ENCODE measurements at regions not wholly inside any gene's neighbourhood (a gene's known extent, or its start where the extent isn't known, plus 50 kb on each side); places are given as distances from the start of the nearest gene placed in this dataset.
A peak's percentile ranks its signal among the peaks of the same experiment; 100 is the strongest.

DNA sequence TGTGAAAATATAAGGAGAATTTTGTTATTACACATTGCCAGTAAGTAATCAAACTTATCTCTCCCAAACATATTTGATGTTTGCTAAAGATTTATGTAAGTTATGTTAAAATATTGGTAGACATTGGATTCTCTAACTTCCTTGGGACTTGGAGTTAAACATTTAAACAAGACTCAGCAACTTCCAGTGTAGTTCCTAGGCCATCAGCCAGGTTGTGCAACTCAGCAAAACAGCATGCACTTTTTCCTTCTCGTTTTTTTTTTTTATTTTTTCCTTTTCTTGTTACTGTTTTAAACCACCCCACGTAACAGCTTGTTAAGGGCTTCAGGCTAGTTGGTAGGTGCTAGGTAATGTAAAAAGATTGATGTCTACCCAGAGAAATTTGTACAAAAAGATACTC lies 510.4 kb downstream of the ANKRD50 start:
- DNase-seq (peak; percentile 37), ATAC-seq (ENCODE audit: poor library complexity) (peak; percentile 56)
- intact Hi-C loops (cut with DNase I): no loop called here

DNA sequence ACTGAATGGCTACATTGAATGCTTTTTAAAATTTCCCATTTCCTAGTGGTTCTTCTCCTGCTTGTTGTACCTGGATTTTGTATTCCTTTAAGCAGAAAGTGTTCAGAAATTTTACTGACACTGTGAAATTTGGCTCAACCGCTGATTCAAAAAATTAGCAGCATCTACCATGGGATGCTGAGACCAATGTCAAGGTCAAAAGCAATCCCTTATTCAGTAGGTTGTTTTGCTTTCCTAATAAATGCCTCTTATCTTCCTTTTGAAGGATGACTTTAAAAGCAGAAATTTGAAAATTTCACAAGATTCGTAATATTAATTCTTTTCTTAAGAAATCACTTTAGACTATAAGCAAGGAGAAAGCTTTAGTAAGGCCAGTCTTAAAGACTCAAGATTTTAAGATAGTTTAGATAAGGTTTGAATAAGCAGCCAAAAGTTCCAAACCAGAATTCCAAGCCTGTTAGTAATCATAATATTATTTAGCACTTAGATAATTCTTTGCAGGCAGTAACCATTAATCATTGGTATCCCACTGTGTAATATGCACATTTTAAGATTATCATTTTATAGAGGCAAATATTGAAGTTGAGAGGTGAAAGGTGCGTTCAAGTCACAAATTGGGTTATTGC lies 508.8 kb downstream of the ANKRD50 start:
- intact Hi-C loops (cut with DNase I): no loop called here
- DNase-seq (no peak), ATAC-seq (ENCODE audit: poor library complexity) (no peak)

DNA sequence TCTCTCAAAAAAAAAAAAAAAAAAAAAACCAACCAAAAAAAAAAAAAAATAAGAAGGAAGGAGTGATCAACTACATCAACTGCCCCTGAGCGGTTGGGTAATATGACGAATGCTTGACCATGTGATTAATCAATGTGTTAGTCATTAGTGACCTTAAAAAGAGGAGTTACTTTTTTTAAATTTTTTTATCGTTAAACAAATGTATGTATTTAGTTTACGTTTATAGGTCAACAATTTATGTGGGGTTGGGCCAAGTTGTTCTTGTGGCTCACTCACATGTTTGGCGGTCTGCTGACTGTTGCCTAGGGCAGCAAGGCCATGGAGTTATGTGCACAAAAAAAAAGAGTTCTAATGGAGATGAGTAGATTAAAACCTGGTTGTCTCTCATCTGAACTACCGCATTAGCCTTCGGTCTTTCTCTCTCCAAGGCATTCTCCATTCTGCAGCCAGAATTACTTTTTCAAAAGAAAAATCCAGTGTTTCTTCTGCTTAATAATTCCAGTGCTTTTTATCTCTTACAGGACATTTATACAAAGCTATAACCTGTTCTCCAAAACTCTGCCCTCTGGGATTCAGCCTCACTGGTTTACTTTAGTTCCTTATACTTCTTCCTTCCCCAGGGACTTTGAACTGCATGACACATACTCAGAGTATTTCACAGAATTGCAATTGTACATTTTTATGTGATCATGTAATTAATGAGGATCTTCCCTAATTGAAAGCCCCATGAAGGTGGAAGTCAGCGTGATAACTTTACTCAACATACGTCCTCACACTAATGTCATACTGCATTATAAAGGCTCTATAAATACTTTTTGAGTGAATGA lies 505.5 kb downstream of the ANKRD50 start:
- ATAC-seq (ENCODE audit: poor library complexity): no peak

GRCh38 chr4:124209211-124209610 lies 503.3 kb downstream of the ANKRD50 start:
- ATAC-seq (ENCODE audit: poor library complexity) (no peak), DNase-seq (no peak)
- intact Hi-C loops (cut with DNase I): no loop called here

More for the DNA sequence above, 505.5 kb downstream of the ANKRD50 start:
- DNase-seq: no peak
- intact Hi-C loops (cut with DNase I): no loop called here

DNA sequence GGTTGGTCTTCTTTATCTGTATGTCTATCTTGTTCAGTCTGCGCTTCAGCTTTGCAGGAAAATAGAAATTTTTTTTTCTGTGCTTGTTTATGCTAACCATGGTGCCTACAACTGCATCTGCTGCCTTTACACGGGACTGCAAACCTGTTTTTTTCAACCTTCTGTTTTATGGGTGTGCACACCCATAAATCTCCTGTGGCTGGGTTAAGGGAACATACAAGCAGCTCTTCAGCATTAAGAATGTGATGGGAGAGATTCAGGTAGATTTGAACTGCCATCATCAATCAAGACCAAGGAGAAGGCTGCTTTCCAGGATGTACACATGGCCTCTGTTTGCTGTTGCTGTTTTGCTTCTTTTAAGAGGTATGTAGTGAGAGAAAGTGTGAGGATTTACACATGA lies 502.9 kb downstream of the ANKRD50 start:
- intact Hi-C loops (cut with DNase I): no loop called here
- DNase-seq: no peak
- no peak for ATAC-seq (ENCODE audit: poor library complexity)

DNA sequence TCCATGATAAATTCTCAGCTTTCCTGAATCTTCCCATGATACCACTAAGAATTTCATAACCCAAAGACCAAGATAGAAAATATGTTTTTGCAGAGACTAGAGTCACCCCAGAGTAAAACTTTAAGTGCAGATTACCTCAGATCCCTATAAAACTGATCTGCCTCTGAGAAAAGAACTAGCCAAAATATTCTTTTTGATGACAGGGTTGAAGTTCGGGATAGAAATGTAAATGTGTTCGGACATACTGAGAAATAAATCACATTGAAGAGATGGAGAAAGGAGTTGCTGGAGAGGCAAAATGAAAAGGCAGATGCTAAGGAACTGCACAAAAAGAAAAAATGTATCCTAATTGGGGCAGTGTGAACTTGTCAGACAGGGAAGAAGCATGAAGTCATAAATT lies 501.8 kb downstream of the ANKRD50 start:
- intact Hi-C loops (cut with DNase I): no loop called here
- DNase-seq (no peak), ATAC-seq (ENCODE audit: poor library complexity) (no peak)

DNA sequence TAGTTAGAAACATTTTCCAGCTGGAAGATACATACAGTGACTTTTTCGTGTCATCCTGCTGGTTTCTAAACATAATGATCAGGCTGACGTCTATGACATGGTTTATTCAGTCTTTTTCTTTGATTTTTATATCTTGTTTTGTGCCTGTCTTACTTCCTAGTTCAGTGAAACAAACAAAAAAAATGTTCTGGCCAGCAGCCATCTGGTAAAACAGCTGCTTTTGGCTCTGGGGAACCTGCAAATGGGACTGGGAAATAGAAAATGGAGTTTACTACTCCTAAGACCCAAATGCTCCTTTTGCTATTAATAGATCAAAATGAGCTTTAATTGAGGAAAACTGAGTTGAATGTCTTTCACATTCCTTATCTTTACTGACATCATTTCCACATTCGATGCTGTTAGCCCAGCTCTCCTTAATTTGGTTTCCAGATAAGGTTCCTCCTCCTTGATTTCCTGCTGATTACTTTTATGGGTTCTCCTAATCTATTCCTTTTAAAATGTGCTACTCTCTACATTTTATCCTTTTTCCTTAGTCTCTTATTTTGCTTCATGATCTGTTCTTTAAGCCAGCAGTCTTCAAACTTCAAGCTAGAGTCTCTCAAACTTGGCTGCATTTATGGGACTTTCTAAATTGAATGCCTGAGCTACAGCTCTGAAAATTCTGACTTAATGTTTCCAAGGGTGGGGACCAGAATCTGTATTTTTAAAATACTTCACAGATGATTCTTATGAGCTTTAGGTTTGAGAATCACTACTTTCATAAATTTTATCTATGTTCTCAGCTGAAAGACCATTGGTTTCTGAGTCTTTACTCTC lies 499.5 kb downstream of the ANKRD50 start:
- intact Hi-C loops (cut with DNase I): no loop called here
- DNase-seq: no peak
- peak; percentile 68 for ATAC-seq (ENCODE audit: poor library complexity)

- intact Hi-C loops (cut with DNase I): no loop called here
Observed at GRCh38 chr4:124219389-124219788, 493.1 kb downstream of the ANKRD50 start.

GRCh38 chr4:124224256-124224655 lies 488.3 kb downstream of the ANKRD50 start:
- ATAC-seq (ENCODE audit: poor library complexity) (no peak), DNase-seq (no peak)
- intact Hi-C loops (cut with DNase I): no loop called here

More at GRCh38 chr4:124219389-124219788, 493.1 kb downstream of the ANKRD50 start:
- no peak for DNase-seq
- no peak for ATAC-seq (ENCODE audit: poor library complexity)

GRCh38 chr4:124227981-124228380 lies 484.6 kb downstream of the ANKRD50 start:
- DNase-seq (no peak), ATAC-seq (ENCODE audit: poor library complexity) (no peak)
- intact Hi-C loops (cut with DNase I): no loop called here

DNA sequence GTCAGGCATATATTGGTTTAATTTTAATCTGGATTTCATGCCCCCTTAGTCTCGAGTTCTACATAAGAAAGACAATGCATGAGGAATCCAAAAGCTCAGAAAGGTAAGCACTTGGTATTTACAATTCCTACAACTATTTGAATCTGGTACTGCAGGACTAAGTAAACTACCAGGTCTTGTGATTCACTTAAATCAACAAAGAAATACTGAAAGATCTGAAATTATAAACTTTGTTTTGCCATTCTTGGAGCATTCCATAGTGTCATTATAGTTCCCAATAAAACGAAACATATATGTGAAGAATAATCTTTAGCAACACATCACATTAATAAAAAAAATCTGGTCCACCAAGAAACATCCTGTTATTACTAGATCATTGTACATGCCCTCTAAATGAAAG lies 482.3 kb downstream of the ANKRD50 start:
- DNase-seq (no peak), ATAC-seq (ENCODE audit: poor library complexity) (no peak)
- intact Hi-C loops (cut with DNase I): no loop called here

GRCh38 chr4:124234771-124235170 lies 477.8 kb downstream of the ANKRD50 start:
- intact Hi-C loops (cut with DNase I): no loop called here
- DNase-seq (no peak), ATAC-seq (ENCODE audit: poor library complexity) (no peak)

GRCh38 chr4:124243671-124244366 lies 468.7 kb downstream of the ANKRD50 start:
- intact Hi-C loops (cut with DNase I): no loop called here
- ATAC-seq (ENCODE audit: poor library complexity) (no peak), DNase-seq (no peak)

GRCh38 chr4:124253080-124253479 lies 459.5 kb downstream of the ANKRD50 start:
- no peak for ATAC-seq (ENCODE audit: poor library complexity)
- intact Hi-C loops (cut with DNase I): no loop called here
- no peak for DNase-seq

GRCh38 chr4:124262211-124263179 lies 450.0 kb downstream of the ANKRD50 start:
- intact Hi-C loops (cut with DNase I): loop anchor here (10.0 kb wide), 1 partner anchor 1158 kb away; no protein-coding TSS in a partner anchor
- DNase-seq (peak; percentile 42), ATAC-seq (ENCODE audit: poor library complexity) (peak; percentile 89)

GRCh38 chr4:124265701-124266100 lies 446.8 kb downstream of the ANKRD50 start:
- no peak for DNase-seq
- intact Hi-C loops (cut with DNase I): loop anchor here (10.0 kb wide), 1 partner anchor 1161 kb away; no protein-coding TSS in a partner anchor
- no peak for ATAC-seq (ENCODE audit: poor library complexity)

- intact Hi-C loops (cut with DNase I): loop anchor here (10.0 kb wide), 1 partner anchor 1162 kb away; no protein-coding TSS in a partner anchor
- ATAC-seq (ENCODE audit: poor library complexity): no peak
- no peak for DNase-seq
Observed at GRCh38 chr4:124266721-124267120, 445.8 kb downstream of the ANKRD50 start.

GRCh38 chr4:124276461-124276860 lies 436.1 kb downstream of the ANKRD50 start:
- intact Hi-C loops (cut with DNase I): no loop called here
- ATAC-seq (ENCODE audit: poor library complexity) (no peak), DNase-seq (no peak)

Data from Right ventricle myocardium superior (tissue), 1 donor.